GM12878 (cell line): ENCODE measurements at regions not wholly inside any gene's neighbourhood (a gene's known extent, or its start where the extent isn't known, plus 50 kb on each side); places are given as distances from the start of the nearest gene placed in this dataset.

Experiments used
- YY1 ChIP-seq: IDR thresholded peaks from 2 replicates; pipeline ENCODE4 v1.6.1; 2011; ENCODE audit warnings: low read depth, mild to moderate bottlenecking, low read length
- TF ChIP-seq, protein P1 (sequence below): IDR thresholded peaks from 2 replicates; pipeline ENCODE4 v1.6.1; 2012; ENCODE audit warnings: low read depth, low read length, improper control_type of control experiment

DNA sequence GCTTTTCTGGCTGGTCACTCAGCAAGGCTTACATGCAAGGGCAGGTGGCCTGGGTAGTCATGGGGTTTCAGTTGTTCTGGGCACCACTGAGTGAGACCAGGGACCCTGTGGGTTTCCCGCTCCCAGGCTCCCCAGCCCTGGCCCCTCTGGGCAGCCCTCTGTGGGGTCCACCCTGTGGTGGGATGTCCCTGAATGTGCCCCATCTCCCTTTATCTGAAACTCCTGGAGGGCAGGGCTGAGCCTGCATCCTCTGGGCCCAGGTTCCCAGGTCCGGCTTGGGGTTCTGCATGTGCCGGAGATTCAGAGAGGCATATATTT, 1041.0 kb downstream of the BRD1 start:
- TF ChIP-seq, protein P1, sequence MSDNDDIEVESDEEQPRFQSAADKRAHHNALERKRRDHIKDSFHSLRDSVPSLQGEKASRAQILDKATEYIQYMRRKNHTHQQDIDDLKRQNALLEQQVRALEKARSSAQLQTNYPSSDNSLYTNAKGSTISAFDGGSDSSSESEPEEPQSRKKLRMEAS: no peak
- no peak for TF ChIP-seq YY1
